HepG2 (cell line): ENCODE measurements at regions not wholly inside any gene's neighbourhood (a gene's known extent, or its start where the extent isn't known, plus 50 kb on each side); places are given as distances from the start of the nearest gene placed in this dataset.

Experiments used
- ATAC-seq: fragments of 200-7000 bp; cut with Tn5 transposase; 3 replicates; pipeline ENCODE4 v1.9.1; 2020; ENCODE audit warnings: mild to moderate bottlenecking, moderate library complexity
- BruUV-seq: library from RNA; stranded (reverse); fragments of 400-500 nt; replicated peaks from 2 replicates; lab custom pipeline; 2021; lab: Mats Ljungman, UMichigan
- CTCF ChIA-PET: fragments of 300-600 bp; formaldehyde crosslinking; extraction: SDS; loops from one replicate; lab custom pipeline; 2021; ENCODE audit warnings: low total read pairs, inconsistent platforms, low intra/inter-chr PET ratio; lab: Yijun Ruan, JAX
- POLR2A ChIA-PET: fragments of 350-600 bp; sonication (Branson Sonifier 250); formaldehyde crosslinking; loops from one replicate; lab custom pipeline; 2020; ENCODE audit warnings: antibody characterized with exemption, inconsistent platforms; lab: Yijun Ruan, JAX
- DNase-seq: peaks from one replicate; pipeline ENCODE4 v3.0.0-alpha.2; 2015; ENCODE audit warnings: low spot score
- FAIRE-seq: peaks from 3 replicates; lab custom pipeline; 2011; peaks lifted over from hg19 to GRCh38; lab: Jason Lieb, UNC
- H2AFZ ChIP-seq: one replicate; pipeline ENCODE4 v1.6.1; 2011; ENCODE audit warnings: low read length, inconsistent platforms
- H3K27ac ChIP-seq: fragments of 300-600 bp; 3 replicates; pipeline ENCODE4 v1.8.0; 2011; ENCODE audit warnings: mixed run types, mild to moderate bottlenecking, mixed read lengths, low read length, inconsistent platforms; ENCODE audit not compliant: insufficient read depth; ENCODE audit errors: extremely low read length
- H3K27me3 ChIP-seq, 2 experiments: fragments of 200-600 bp in 1 of 2; 2 replicates in 1 of 2; 3 replicates in 1 of 2; pipeline versions ENCODE4 v1.6.0 to v1.8.0; 2011; ENCODE audit warnings: low read length in 2 of 2, mild to moderate bottlenecking in 2 of 2, moderate library complexity in 2 of 2, inconsistent platforms in 1 of 2; ENCODE audit not compliant: insufficient read depth in 2 of 2, control insufficient read depth in 1 of 2
- H3K36me3 ChIP-seq, 2 experiments: fragments of 200-600 bp in 1 of 2; replicated peaks in 1 of 2; 2 replicates in 1 of 2; 3 replicates in 1 of 2; pipeline versions ENCODE4 v1.5.1 to v1.8.0; 2011; ENCODE audit warnings: low read length in 2 of 2, inconsistent platforms in 1 of 2; ENCODE audit not compliant: insufficient read depth in 2 of 2, control insufficient read depth in 1 of 2
- H3K4me1 ChIP-seq: 2 replicates; pipeline ENCODE4 v1.5.1; 2012; ENCODE audit warnings: low read length, inconsistent platforms; ENCODE audit not compliant: insufficient read depth
- H3K4me2 ChIP-seq: 2 replicates; pipeline ENCODE4 v1.6.0; 2011; ENCODE audit warnings: low read depth, low read length, inconsistent platforms
- H3K4me3 ChIP-seq, 3 experiments: fragments of 200-600 bp in 1 of 3; sonication (generic), shearing (Covaris generic) in 1 of 3; replicated peaks in 1 of 3; 2 replicates each; pipeline ENCODE4 v1.5.1; 2011 to 2016; ENCODE audit warnings: low read length in 3 of 3, inconsistent platforms in 2 of 3, low read depth in 2 of 3, mild to moderate bottlenecking in 2 of 3, control low read depth in 1 of 3, mixed read lengths in 1 of 3; ENCODE audit not compliant: insufficient read depth in 1 of 3
- H3K79me2 ChIP-seq: one replicate; pipeline ENCODE4 v1.6.1; 2011; ENCODE audit warnings: low read length, inconsistent platforms; ENCODE audit not compliant: insufficient read depth
- H3K9ac ChIP-seq: 2 replicates; pipeline ENCODE4 v1.6.0; 2011; ENCODE audit warnings: mild to moderate bottlenecking, low read depth, low read length, inconsistent platforms; ENCODE audit not compliant: insufficient read depth
- H3K9me3 ChIP-seq: 2 replicates; pipeline ENCODE4 v1.5.1; 2012; ENCODE audit warnings: mild to moderate bottlenecking, low read length
- H4K20me1 ChIP-seq: 2 replicates; pipeline ENCODE4 v1.6.0; 2011; ENCODE audit warnings: inconsistent platforms, mild to moderate bottlenecking, low read length, moderate library complexity; ENCODE audit not compliant: insufficient read depth
- GATAD1 ChIP-seq: IDR thresholded peaks from 2 replicates; pipeline ENCODE4 v1.6.1; 2016; ENCODE audit warnings: missing genetic modification reagents, missing compliant biosample characterization
- HES4 ChIP-seq: sonication (generic); formaldehyde crosslinking; IDR thresholded peaks from 2 replicates; pipeline ENCODE4 v1.9.0; 2021; ENCODE audit warnings: mild to moderate bottlenecking, missing genetic modification reagents, borderline replicate concordance
- HNF4G ChIP-seq, 2 experiments: sonication (generic) in 1 of 2; formaldehyde crosslinking in 1 of 2; IDR thresholded peaks; 2 replicates each; pipeline versions ENCODE4 v1.4.0 to v1.6.1; 2011 to 2020; ENCODE audit warnings: borderline replicate concordance in 2 of 2, low read depth in 2 of 2, mild to moderate bottlenecking in 2 of 2, low read length in 1 of 2, missing genetic modification reagents in 1 of 2, moderate library complexity in 1 of 2
- ISL2 ChIP-seq: sonication (generic); formaldehyde crosslinking; IDR thresholded peaks from 2 replicates; pipeline ENCODE4 v1.5.0; 2020; ENCODE audit warnings: missing genetic modification reagents
- KLF11 ChIP-seq: IDR thresholded peaks from 2 replicates; pipeline ENCODE4 v1.6.1; 2016; ENCODE audit warnings: missing compliant biosample characterization
- NFRKB ChIP-seq: fragments of 450-650 bp; IDR thresholded peaks from 2 replicates; pipeline ENCODE4 v1.6.1; 2017
- POLR2G ChIP-seq: fragments of 200-400 bp; formaldehyde crosslinking; IDR thresholded peaks from 2 replicates; pipeline ENCODE4 v1.6.1; 2018; ENCODE audit warnings: mild to moderate bottlenecking, low read depth, low read length, moderate library complexity
- RFX3 ChIP-seq: IDR thresholded peaks from 2 replicates; pipeline ENCODE4 v1.6.1; 2016; ENCODE audit warnings: missing biosample characterization, missing genetic modification reagents
- SKI ChIP-seq: fragments of 450-650 bp; IDR thresholded peaks from one replicate; pipeline ENCODE4 v1.6.1; 2018; ENCODE audit warnings: mild to moderate bottlenecking; ENCODE audit not compliant: partially characterized antibody
- SP140L ChIP-seq: sonication (generic); formaldehyde crosslinking; IDR thresholded peaks from 2 replicates; pipeline ENCODE4 v1.4.0; 2020; ENCODE audit warnings: missing genetic modification reagents, borderline replicate concordance
- STAG1 ChIP-seq: sonication (generic); formaldehyde crosslinking; IDR thresholded peaks from 2 replicates; pipeline ENCODE4 v1.4.0; 2020; ENCODE audit warnings: missing genetic modification reagents
- ZKSCAN1 ChIP-seq: fragments of 150-350 bp; IDR thresholded peaks from 2 replicates; pipeline ENCODE4 v1.6.1; 2014; ENCODE audit warnings: low read length
- ZNF296 ChIP-seq: sonication (generic); formaldehyde crosslinking; conservative IDR thresholded peaks from 2 replicates; pipeline ENCODE4 v1.5.0; 2020; ENCODE audit warnings: mild to moderate bottlenecking, missing genetic modification reagents
- ZNF724P ChIP-seq: sonication (generic); formaldehyde crosslinking; IDR thresholded peaks from 2 replicates; pipeline ENCODE4 v1.8.0; 2022; ENCODE audit warnings: missing genetic modification reagents, borderline replicate concordance
- ZNF878 ChIP-seq: sonication (generic); formaldehyde crosslinking; IDR thresholded peaks from 2 replicates; pipeline ENCODE4 v1.8.1; 2023; ENCODE audit warnings: mild to moderate bottlenecking, missing genetic modification reagents, moderate library complexity
- WGBS: methylation state at CpG from one replicate; pipeline ENCODE4 v1.1.6; 2017; ENCODE audit warnings: low lambda C conversion rate; 5-methylcytosine and 5-hydroxymethylcytosine counted together
- in situ Hi-C: cut with HindIII; loops from 2 replicates; pipeline ENCODE4 v1.10.0; 2017; ENCODE audit warnings: low pct_unique_long_range_greater_than_20kb; ENCODE audit not compliant: extremely low pct_ligation_motif_present
- intact Hi-C: fragments of 100-400 bp; cut with micrococcal nuclease; formaldehyde crosslinking; loops from one replicate; pipeline ENCODE4 v1.10.0; 2022; ENCODE audit not compliant: unreplicated experiment
- TF ChIP-seq, protein P1 (sequence below): sonication (generic); formaldehyde crosslinking; IDR thresholded peaks from 2 replicates; pipeline ENCODE4 v1.4.0; 2020; ENCODE audit warnings: missing genetic modification reagents; ENCODE audit errors: not compliant biosample characterization
- TF ChIP-seq, protein P2 (sequence below): sonication (generic); formaldehyde crosslinking; IDR thresholded peaks from 2 replicates; pipeline ENCODE4 v1.4.0; 2020; ENCODE audit warnings: missing genetic modification reagents, borderline replicate concordance
- TF ChIP-seq, protein P3 (sequence below): sonication (generic); formaldehyde crosslinking; IDR thresholded peaks from 2 replicates; pipeline ENCODE4 v1.9.0; 2022; ENCODE audit warnings: missing genetic modification reagents, mild to moderate bottlenecking, borderline replicate concordance
- TF ChIP-seq, protein P4 (sequence below): fragments of 450-650 bp; IDR thresholded peaks from 2 replicates; pipeline ENCODE4 v1.6.1; 2016

DNA sequence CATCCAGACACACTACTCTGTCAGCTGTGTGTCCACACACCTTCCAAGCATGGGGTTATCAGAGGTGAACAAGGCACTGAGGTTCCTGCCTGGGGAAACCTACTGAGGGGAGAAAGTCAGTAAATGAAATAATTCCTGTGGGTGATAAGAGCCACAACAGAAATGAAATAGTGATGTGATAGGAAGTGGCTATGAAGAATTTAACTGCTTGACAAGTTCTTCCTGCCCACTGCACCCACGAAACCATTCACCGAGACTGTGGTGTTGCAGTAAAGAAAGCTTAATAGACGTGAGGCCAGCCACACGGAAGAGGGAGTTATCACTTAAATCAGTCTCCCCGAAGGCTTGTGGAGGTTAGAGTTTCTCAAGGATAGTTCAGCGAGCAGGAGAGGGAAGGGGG, 353.1 kb downstream of the UQCRFS1 start:
- no peak for DNase-seq
- H3K27me3 ChIP-seq: no peaks in the 10 kb centered on the region
- H3K36me3 ChIP-seq: no peaks in the 10 kb centered on the region
- FAIRE-seq: no peak
- ChIA-PET POLR2A (no interaction called here), CTCF (no interaction called here)
- H4K20me1 ChIP-seq: no peaks in the 10 kb centered on the region
- H3K79me2 ChIP-seq: no peaks in the 10 kb centered on the region
- H3K9me3 ChIP-seq: peaks cover 5% of the 10 kb centered on the region
- H2AFZ ChIP-seq: no peak overlapping the region
- 20% methylated on average over 6 of the region's 6 CpGs for WGBS
- no TSS peak for BruUV-seq
- intact Hi-C loops: no loop called here
- no peak overlapping the region for H3K9ac ChIP-seq
- H3K4me2 ChIP-seq: no peak overlapping the region
- no peak overlapping the region for H3K27ac ChIP-seq
- no peak for ATAC-seq
- no peaks in the 10 kb centered on the region for H3K4me1 ChIP-seq
- H3K4me3 ChIP-seq: no peak overlapping the region
- in situ Hi-C loops: no loop called here
- TF ChIP-seq ZNF878 (no peak), RFX3 (CRISPR knock-in tag) (no peak), SP140L (CRISPR knock-in tag) (no peak), KLF11 (CRISPR knock-in tag) (no peak), POLR2G (no peak), ZNF724P (CRISPR knock-in tag) (no peak), GATAD1 (CRISPR knock-in tag) (no peak), STAG1 (no peak), ZNF296 (CRISPR knock-in tag) (no peak), ISL2 (no peak), HES4 (CRISPR knock-in tag) (no peak), SKI (no peak), ZKSCAN1 (no peak), HNF4G (IDR thresholded peaks at IDR 0.05; ENCODE audit: borderline replicate concordance, low read depth, low read length) (no peak), HNF4G (CRISPR knock-in tag; IDR thresholded peaks at IDR 0.05; ENCODE audit: borderline replicate concordance, low read depth) (no peak), NFRKB (no peak)
- TF ChIP-seq, protein P1, sequence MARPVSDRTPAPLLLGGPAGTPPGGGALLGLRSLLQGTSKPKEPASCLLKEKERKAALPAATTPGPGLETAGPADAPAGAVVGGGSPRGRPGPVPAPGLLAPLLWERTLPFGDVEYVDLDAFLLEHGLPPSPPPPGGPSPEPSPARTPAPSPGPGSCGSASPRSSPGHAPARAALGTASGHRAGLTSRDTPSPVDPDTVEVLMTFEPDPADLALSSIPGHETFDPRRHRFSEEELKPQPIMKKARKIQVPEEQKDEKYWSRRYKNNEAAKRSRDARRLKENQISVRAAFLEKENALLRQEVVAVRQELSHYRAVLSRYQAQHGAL: no peak
- TF ChIP-seq, protein P2, sequence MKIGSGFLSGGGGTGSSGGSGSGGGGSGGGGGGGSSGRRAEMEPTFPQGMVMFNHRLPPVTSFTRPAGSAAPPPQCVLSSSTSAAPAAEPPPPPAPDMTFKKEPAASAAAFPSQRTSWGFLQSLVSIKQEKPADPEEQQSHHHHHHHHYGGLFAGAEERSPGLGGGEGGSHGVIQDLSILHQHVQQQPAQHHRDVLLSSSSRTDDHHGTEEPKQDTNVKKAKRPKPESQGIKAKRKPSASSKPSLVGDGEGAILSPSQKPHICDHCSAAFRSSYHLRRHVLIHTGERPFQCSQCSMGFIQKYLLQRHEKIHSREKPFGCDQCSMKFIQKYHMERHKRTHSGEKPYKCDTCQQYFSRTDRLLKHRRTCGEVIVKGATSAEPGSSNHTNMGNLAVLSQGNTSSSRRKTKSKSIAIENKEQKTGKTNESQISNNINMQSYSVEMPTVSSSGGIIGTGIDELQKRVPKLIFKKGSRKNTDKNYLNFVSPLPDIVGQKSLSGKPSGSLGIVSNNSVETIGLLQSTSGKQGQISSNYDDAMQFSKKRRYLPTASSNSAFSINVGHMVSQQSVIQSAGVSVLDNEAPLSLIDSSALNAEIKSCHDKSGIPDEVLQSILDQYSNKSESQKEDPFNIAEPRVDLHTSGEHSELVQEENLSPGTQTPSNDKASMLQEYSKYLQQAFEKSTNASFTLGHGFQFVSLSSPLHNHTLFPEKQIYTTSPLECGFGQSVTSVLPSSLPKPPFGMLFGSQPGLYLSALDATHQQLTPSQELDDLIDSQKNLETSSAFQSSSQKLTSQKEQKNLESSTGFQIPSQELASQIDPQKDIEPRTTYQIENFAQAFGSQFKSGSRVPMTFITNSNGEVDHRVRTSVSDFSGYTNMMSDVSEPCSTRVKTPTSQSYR: no peak
- TF ChIP-seq, protein P3, sequence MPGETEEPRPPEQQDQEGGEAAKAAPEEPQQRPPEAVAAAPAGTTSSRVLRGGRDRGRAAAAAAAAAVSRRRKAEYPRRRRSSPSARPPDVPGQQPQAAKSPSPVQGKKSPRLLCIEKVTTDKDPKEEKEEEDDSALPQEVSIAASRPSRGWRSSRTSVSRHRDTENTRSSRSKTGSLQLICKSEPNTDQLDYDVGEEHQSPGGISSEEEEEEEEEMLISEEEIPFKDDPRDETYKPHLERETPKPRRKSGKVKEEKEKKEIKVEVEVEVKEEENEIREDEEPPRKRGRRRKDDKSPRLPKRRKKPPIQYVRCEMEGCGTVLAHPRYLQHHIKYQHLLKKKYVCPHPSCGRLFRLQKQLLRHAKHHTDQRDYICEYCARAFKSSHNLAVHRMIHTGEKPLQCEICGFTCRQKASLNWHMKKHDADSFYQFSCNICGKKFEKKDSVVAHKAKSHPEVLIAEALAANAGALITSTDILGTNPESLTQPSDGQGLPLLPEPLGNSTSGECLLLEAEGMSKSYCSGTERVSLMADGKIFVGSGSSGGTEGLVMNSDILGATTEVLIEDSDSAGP: no peak
- TF ChIP-seq, protein P4, sequence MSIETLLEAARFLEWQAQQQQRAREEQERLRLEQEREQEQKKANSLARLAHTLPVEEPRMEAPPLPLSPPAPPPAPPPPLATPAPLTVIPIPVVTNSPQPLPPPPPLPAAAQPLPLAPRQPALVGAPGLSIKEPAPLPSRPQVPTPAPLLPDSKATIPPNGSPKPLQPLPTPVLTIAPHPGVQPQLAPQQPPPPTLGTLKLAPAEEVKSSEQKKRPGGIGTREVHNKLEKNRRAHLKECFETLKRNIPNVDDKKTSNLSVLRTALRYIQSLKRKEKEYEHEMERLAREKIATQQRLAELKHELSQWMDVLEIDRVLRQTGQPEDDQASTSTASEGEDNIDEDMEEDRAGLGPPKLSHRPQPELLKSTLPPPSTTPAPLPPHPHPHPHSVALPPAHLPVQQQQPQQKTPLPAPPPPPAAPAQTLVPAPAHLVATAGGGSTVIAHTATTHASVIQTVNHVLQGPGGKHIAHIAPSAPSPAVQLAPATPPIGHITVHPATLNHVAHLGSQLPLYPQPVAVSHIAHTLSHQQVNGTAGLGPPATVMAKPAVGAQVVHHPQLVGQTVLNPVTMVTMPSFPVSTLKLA: no peak
